ENCODE measurements at regions not wholly inside any gene's neighbourhood (a gene's known extent, or its start where the extent isn't known, plus 50 kb on each side); places are given as distances from the start of the nearest gene placed in this dataset.

GRCh38 chr7:51476026-51476425 lies 159.4 kb upstream of the COBL start:
- DNase-seq (ENCODE audit: low read depth): no peak
- in situ Hi-C loops (cut with HindIII; ENCODE audit: low pct_unique_long_range_greater_than_20kb, low sequenced_read_pairs): no loop called here

DNA sequence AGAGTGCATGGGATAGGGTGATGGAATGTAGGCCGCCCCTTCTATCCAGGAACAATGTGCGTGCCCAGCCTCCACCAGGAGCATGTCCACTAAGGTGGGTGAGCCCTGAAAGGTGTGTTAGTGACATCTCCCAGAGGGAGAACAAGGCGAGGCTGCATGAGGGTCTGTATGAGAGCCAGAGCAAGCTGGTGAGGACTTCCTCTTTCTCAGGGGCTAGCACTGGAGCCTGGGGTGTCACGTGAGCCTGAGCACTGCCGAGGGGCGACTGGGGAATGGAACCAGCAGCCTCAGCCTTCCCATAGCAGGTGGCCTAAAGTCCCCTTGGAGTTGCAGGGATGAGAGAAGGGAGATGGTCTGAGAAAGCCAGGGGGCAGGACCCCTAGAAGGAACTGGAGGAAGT lies 156.3 kb upstream of the COBL start:
- DNase-seq (ENCODE audit: low read depth): no peak
- in situ Hi-C loops (cut with HindIII; ENCODE audit: low pct_unique_long_range_greater_than_20kb, low sequenced_read_pairs): no loop called here

GRCh38 chr7:51471981-51472296 lies 155.3 kb upstream of the COBL start:
- DNase-seq (ENCODE audit: low read depth): no peak
- in situ Hi-C loops (cut with HindIII; ENCODE audit: low pct_unique_long_range_greater_than_20kb, low sequenced_read_pairs): no loop called here

- in situ Hi-C loops (cut with HindIII; ENCODE audit: low pct_unique_long_range_greater_than_20kb, low sequenced_read_pairs): no loop called here
- no peak for DNase-seq (ENCODE audit: low read depth)
Observed at GRCh38 chr7:51471210-51471980, 154.8 kb upstream of the COBL start.

GRCh38 chr7:51467384-51468017 lies 150.9 kb upstream of the COBL start:
- no peak for DNase-seq (ENCODE audit: low read depth)
- in situ Hi-C loops (cut with HindIII; ENCODE audit: low pct_unique_long_range_greater_than_20kb, low sequenced_read_pairs): no loop called here

DNA sequence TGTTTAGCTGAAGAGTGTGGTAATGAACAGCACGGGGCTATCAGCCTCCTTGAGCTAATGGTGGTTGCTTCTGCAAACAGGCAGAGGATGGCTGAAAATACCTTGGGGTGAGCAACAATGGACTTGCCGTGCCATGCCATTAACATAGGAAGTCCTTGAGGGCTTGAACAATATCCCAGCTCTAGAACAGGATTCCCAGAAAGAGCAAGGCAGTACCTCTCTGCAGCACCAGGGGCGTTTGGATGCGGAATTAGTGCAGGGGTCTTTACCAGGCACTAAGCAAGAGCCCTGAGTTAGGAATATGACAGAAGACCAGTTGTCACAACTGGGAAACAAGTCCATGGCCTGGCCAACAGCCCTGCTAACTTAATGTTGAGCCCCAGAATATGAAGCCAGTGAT lies 143.2 kb upstream of the COBL start:
- no peak for DNase-seq (ENCODE audit: low read depth)
- in situ Hi-C loops (cut with HindIII; ENCODE audit: low pct_unique_long_range_greater_than_20kb, low sequenced_read_pairs): no loop called here

- no peak for DNase-seq (ENCODE audit: low read depth)
- in situ Hi-C loops (cut with HindIII; ENCODE audit: low pct_unique_long_range_greater_than_20kb, low sequenced_read_pairs): no loop called here
Observed at GRCh38 chr7:51458693-51459092, 142.1 kb upstream of the COBL start.

DNA sequence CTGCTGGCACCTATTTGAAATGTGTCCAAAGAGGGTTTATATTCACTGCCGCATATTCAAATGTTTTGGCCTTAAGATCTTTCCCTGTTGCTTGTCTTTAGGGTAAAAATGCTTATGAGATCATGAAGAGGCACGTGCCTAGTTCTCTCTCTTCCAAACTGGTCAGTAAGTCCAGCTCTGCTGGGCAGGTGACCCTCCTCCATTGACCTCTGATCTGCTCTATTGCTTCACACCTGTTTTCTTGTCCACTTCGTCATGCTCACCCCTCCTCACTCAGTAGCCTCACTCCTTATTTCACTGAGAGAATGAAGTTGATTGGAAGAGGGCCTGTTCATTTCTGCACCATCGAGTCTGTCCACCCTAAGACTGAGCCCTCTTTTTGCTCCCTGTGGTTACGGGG lies 140.5 kb upstream of the COBL start:
- no peak for DNase-seq (ENCODE audit: low read depth)
- in situ Hi-C loops (cut with HindIII; ENCODE audit: low pct_unique_long_range_greater_than_20kb, low sequenced_read_pairs): no loop called here

GRCh38 chr7:51456431-51457060 lies 139.9 kb upstream of the COBL start:
- in situ Hi-C loops (cut with HindIII; ENCODE audit: low pct_unique_long_range_greater_than_20kb, low sequenced_read_pairs): no loop called here
- no peak for DNase-seq (ENCODE audit: low read depth)

- in situ Hi-C loops (cut with HindIII; ENCODE audit: low pct_unique_long_range_greater_than_20kb, low sequenced_read_pairs): no loop called here
- no peak for DNase-seq (ENCODE audit: low read depth)
Observed at GRCh38 chr7:51455948-51456347, 139.3 kb upstream of the COBL start.

- no peak for DNase-seq (ENCODE audit: low read depth)
- in situ Hi-C loops (cut with HindIII; ENCODE audit: low pct_unique_long_range_greater_than_20kb, low sequenced_read_pairs): no loop called here
Observed at GRCh38 chr7:51455513-51455912, 138.9 kb upstream of the COBL start.

- in situ Hi-C loops (cut with HindIII; ENCODE audit: low pct_unique_long_range_greater_than_20kb, low sequenced_read_pairs): no loop called here
- no peak for DNase-seq (ENCODE audit: low read depth)
Observed at GRCh38 chr7:51455086-51455485, 138.5 kb upstream of the COBL start.

GRCh38 chr7:51452694-51453093 lies 136.1 kb upstream of the COBL start:
- no peak for DNase-seq (ENCODE audit: low read depth)
- in situ Hi-C loops (cut with HindIII; ENCODE audit: low pct_unique_long_range_greater_than_20kb, low sequenced_read_pairs): no loop called here

GRCh38 chr7:51451751-51452476 lies 135.3 kb upstream of the COBL start:
- in situ Hi-C loops (cut with HindIII; ENCODE audit: low pct_unique_long_range_greater_than_20kb, low sequenced_read_pairs): no loop called here

GRCh38 chr7:51450541-51450940 lies 133.9 kb upstream of the COBL start:
- in situ Hi-C loops (cut with HindIII; ENCODE audit: low pct_unique_long_range_greater_than_20kb, low sequenced_read_pairs): no loop called here
- DNase-seq (ENCODE audit: low read depth): no peak

More at GRCh38 chr7:51451751-51452476, 135.3 kb upstream of the COBL start:
- no peak for DNase-seq (ENCODE audit: low read depth)

DNA sequence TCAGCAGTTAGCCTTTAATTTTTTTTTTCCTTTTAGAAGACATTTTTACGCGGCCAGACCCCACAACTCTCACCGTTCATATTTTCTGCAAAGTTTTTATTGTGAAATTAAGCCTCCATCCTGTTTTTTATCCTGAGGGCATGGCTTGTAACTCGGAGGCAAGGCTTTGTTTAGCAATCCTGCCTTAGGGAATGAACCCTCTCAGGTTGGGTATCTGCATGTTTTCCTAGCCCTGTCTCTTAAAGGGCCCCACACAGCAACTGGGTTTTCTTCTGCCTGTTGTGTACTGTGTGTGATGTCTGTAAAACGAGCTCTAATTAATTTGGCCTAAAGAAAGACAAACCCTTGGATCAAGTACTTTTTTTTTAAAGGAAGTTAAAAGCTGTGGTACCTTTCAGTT lies 130.2 kb upstream of the COBL start:
- DNase-seq (ENCODE audit: low read depth): no peak
- in situ Hi-C loops (cut with HindIII; ENCODE audit: low pct_unique_long_range_greater_than_20kb, low sequenced_read_pairs): no loop called here

DNA sequence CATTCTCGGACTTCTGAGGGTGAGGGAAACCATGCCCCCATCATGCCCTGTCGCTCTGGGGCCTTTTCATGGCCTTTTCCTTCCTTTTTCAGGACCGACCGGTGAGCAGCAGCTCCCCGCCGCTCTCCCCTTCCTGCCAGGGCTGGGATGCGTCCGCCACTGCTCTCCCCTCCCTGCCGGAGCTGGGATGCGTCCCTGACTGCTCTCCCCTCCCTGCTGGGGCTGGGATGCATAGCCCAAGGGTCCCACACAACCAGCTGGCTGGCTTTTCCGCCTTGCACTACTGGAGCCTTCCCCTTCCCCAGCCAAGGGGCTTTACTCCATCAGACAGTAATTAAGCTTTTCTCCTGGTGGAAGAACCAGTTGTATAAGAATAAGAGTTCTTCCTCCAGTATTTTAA lies 129.7 kb upstream of the COBL start:
- in situ Hi-C loops (cut with HindIII; ENCODE audit: low pct_unique_long_range_greater_than_20kb, low sequenced_read_pairs): no loop called here
- DNase-seq (ENCODE audit: low read depth): no peak

DNA sequence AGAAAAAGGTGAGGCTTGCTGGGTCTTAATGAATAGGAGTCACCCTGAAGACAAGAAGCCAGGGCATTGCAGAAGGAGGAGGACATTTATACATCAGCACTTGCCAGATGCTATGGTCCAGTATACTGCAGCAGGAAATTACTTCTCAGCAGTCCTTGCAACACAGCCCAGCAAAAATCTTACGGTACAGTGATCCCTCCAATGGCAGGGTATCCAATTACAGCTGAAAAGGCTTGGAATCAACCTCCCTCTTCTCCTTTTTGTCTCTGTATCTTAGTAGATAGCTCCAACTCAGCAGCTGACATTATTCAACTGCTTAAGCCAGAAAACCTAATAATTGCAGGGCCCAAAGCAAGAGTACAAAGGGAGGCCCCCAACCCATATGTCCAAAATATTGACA lies 128.3 kb upstream of the COBL start:
- no peak for DNase-seq (ENCODE audit: low read depth)
- in situ Hi-C loops (cut with HindIII; ENCODE audit: low pct_unique_long_range_greater_than_20kb, low sequenced_read_pairs): no loop called here

GRCh38 chr7:51430480-51431086 lies 114.0 kb upstream of the COBL start:
- DNase-seq (ENCODE audit: low read depth): peak; percentile 34
- in situ Hi-C loops (cut with HindIII; ENCODE audit: low pct_unique_long_range_greater_than_20kb, low sequenced_read_pairs): no loop called here

All from Caki2 (cell line).